Osteoblast (primary cell): ENCODE measurements at regions not wholly inside any gene's neighbourhood (a gene's known extent, or its start where the extent isn't known, plus 50 kb on each side); places are given as distances from the start of the nearest gene placed in this dataset.

ENCODE experiments used
- DNase-seq: peaks from one replicate; pipeline ENCODE4 v3.0.0; 2011; ENCODE audit warnings: low spot score, mixed read lengths; ENCODE audit not compliant: insufficient read length; ENCODE audit errors: missing footprints
- H2AFZ ChIP-seq: 2 replicates; pipeline ENCODE4 v1.6.0; 2011; ENCODE audit warnings: mild to moderate bottlenecking, low read length
- H3K27ac ChIP-seq: 2 replicates; pipeline ENCODE4 v1.5.1; 2011; ENCODE audit warnings: mild to moderate bottlenecking, low read depth, low read length, moderate library complexity
- H3K27me3 ChIP-seq: 2 replicates; pipeline ENCODE4 v1.6.0; 2012; ENCODE audit warnings: mild to moderate bottlenecking, control low read depth, inconsistent platforms, low read length, moderate library complexity; ENCODE audit not compliant: insufficient read depth
- H3K36me3 ChIP-seq: 2 replicates; pipeline ENCODE4 v1.5.1; 2011; ENCODE audit warnings: mild to moderate bottlenecking, low read length, control low read depth, moderate library complexity; ENCODE audit not compliant: insufficient read depth
- H3K4me1 ChIP-seq: 2 replicates; pipeline ENCODE4 v1.5.1; 2011; ENCODE audit warnings: mild to moderate bottlenecking, low read length, control low read depth, moderate library complexity; ENCODE audit not compliant: insufficient read depth
- H3K4me2 ChIP-seq: 2 replicates; pipeline ENCODE4 v1.6.0; 2011; ENCODE audit warnings: mild to moderate bottlenecking, low read length; ENCODE audit not compliant: insufficient read depth
- H3K4me3 ChIP-seq: fragments of 200-600 bp; sonication (generic); 3 replicates; pipeline ENCODE4 v1.5.1; 2012; ENCODE audit warnings: mild to moderate bottlenecking, low read length, inconsistent platforms; ENCODE audit not compliant: insufficient read depth
- H3K79me2 ChIP-seq: 2 replicates; pipeline ENCODE4 v1.6.0; 2012; ENCODE audit warnings: mild to moderate bottlenecking, low read length, control low read depth, inconsistent platforms; ENCODE audit not compliant: insufficient read depth
- H3K9me3 ChIP-seq: 2 replicates; pipeline ENCODE4 v1.5.1; 2011; ENCODE audit warnings: low read depth, low read length, control low read depth
- H4K20me1 ChIP-seq: 2 replicates; pipeline ENCODE4 v1.6.0; 2012; ENCODE audit warnings: mild to moderate bottlenecking, low read length, control low read depth; ENCODE audit not compliant: insufficient read depth
- CTCF ChIP-seq: IDR thresholded peaks from 2 replicates; pipeline ENCODE4 v1.5.1; 2011; ENCODE audit warnings: mild to moderate bottlenecking, low read depth, low read length, moderate library complexity; ENCODE audit errors: extremely low read depth

GRCh38 chr22:49201046-49201970 lies 626.4 kb downstream of the BRD1 start:
- Histone ChIP-seq H3K27me3 (no peaks in the 10 kb centered on the region), H3K36me3 (no peaks in the 10 kb centered on the region), H3K79me2 (no peaks in the 10 kb centered on the region), H3K4me2 (no peak overlapping the region), H4K20me1 (no peaks in the 10 kb centered on the region), H3K4me1 (no peaks in the 10 kb centered on the region), H3K27ac (no peak overlapping the region), H3K9me3 (no peaks in the 10 kb centered on the region), H2AFZ (no peak overlapping the region), H3K4me3 (no peak overlapping the region)
- DNase-seq: peak; percentile 78
- TF ChIP-seq CTCF: no peak

GRCh38 chr22:49199224-49199623 lies 628.4 kb downstream of the BRD1 start:
- no peak for TF ChIP-seq CTCF
- Histone ChIP-seq H3K36me3 (no peaks in the 10 kb centered on the region), H3K4me2 (no peak overlapping the region), H3K9me3 (no peaks in the 10 kb centered on the region), H2AFZ (no peak overlapping the region), H3K4me1 (no peaks in the 10 kb centered on the region), H4K20me1 (no peaks in the 10 kb centered on the region), H3K27ac (no peak overlapping the region), H3K4me3 (no peak overlapping the region), H3K27me3 (no peaks in the 10 kb centered on the region), H3K79me2 (no peaks in the 10 kb centered on the region)
- DNase-seq: peak; percentile 83

GRCh38 chr22:49198705-49199084 lies 629.0 kb downstream of the BRD1 start:
- Histone ChIP-seq H3K27ac (no peak overlapping the region), H3K27me3 (no peaks in the 10 kb centered on the region), H3K9me3 (no peaks in the 10 kb centered on the region), H3K4me2 (no peak overlapping the region), H3K4me1 (no peaks in the 10 kb centered on the region), H4K20me1 (no peaks in the 10 kb centered on the region), H3K4me3 (no peak overlapping the region), H3K79me2 (no peaks in the 10 kb centered on the region), H3K36me3 (no peaks in the 10 kb centered on the region), H2AFZ (no peak overlapping the region)
- DNase-seq: peak; percentile 50
- TF ChIP-seq CTCF: no peak

- Histone ChIP-seq H3K4me1 (no peaks in the 10 kb centered on the region), H3K79me2 (no peaks in the 10 kb centered on the region), H3K36me3 (no peaks in the 10 kb centered on the region), H3K4me3 (no peak overlapping the region), H3K9me3 (no peaks in the 10 kb centered on the region), H3K27ac (no peak overlapping the region), H2AFZ (no peak overlapping the region), H3K4me2 (no peak overlapping the region), H3K27me3 (no peaks in the 10 kb centered on the region), H4K20me1 (no peaks in the 10 kb centered on the region)
- DNase-seq: peak; percentile 85
- TF ChIP-seq CTCF: no peak
These were observed 629.5 kb downstream of the BRD1 start for GRCh38 chr22:49197986-49198704.
